Right ventricle myocardium superior (tissue), 1 donor: ENCODE measurements at regions not wholly inside any gene's neighbourhood (a gene's known extent, or its start where the extent isn't known, plus 50 kb on each side); places are given as distances from the start of the nearest gene placed in this dataset.

Experiments used
- ATAC-seq: fragments of 200-7000 bp; cut with Tn5 transposase; one replicate; pipeline ENCODE4 v1.9.1; 2020; ENCODE audit warnings: mild to moderate bottlenecking; ENCODE audit not compliant: poor library complexity
- DNase-seq: peaks from one replicate; pipeline ENCODE4 v3.0.0-alpha.2; 2020
- intact Hi-C: fragments of 100-400 bp; cut with DNase I; formaldehyde crosslinking; loops from one replicate; pipeline ENCODE4 v1.11.2; 2022
- donor health status: DM: no; HTN: yes; CAD: no; lungs with severe emphysema.

DNA sequence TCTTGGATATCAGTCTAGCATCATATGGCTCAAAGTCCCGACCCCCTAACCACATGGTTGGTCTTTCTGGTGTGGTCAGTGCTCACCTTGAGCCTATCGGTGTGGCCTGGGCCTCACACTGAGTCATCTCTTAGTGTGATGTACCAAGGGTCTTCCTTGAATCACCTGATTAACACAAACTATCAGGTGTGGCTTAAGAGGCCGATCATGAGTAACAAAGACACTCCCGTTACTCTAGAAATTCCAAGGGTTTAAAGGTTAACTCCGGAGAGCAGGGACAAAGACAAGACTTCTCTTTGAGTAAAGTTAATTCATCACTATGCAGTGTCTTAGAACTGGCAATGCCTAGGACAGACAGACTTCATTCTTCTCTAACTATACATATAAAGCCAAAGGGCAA, 52.3 kb upstream of the ARMC3 start:
- ATAC-seq = no peak
- intact Hi-C loops = no loop called here

GRCh38 chr10:22874189-22874854, 53.5 kb upstream of the ARMC3 start:
- ATAC-seq = peak; percentile 29
- intact Hi-C loops = no loop called here
- DNase-seq = no peak

More for the DNA sequence above, 52.3 kb upstream of the ARMC3 start:
- no peak for DNase-seq

- DNase-seq = no peak
- intact Hi-C loops = loop anchor here (10.0 kb wide), 1 partner anchor 142 kb away; the partner anchor contains the start of gene PIP4K2A
- no peak for ATAC-seq
Observed at GRCh38 chr10:22856444-22857074, 71.3 kb upstream of the ARMC3 start.

GRCh38 chr10:22854935-22855421, 72.9 kb upstream of the ARMC3 start:
- ATAC-seq = peak; percentile 84
- intact Hi-C loops = loop anchor here (10.0 kb wide), 1 partner anchor 140 kb away; the partner anchor contains the start of gene PIP4K2A
- no peak for DNase-seq

DNA sequence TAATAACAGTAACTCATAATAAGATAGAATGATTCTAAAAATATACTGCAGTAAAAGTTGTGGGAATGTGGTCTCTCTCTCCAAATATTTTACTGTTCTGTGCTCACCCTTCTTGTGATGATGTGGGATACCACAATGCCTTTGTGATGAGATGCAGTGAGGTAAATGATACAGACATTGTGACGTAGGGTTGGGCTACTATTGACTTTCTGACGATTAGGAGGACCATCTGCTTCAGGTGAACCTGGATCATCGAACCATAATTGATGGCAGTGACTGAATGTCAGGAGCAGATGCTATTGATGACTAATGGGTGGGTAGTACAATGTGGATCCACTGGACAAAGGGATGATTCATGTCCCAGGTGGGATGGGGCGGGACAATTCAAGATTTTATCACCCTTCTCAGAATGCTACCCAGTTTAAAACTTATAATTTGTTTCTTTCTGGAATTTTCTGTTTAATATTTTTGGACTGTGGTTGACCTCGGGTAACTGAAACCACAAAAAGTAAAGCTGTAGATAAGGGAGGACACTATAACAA, 73.9 kb upstream of the ARMC3 start:
- intact Hi-C loops = loop anchor here (10.0 kb wide), 1 partner anchor 139 kb away; the partner anchor contains the start of gene PIP4K2A
- DNase-seq = no peak
- no peak for ATAC-seq

- intact Hi-C loops = loop anchor here (10.0 kb wide), 1 partner anchor 138 kb away; the partner anchor contains the start of gene PIP4K2A
- DNase-seq (no peak), ATAC-seq (no peak)
Observed at GRCh38 chr10:22852712-22853353, 75.0 kb upstream of the ARMC3 start.

DNA sequence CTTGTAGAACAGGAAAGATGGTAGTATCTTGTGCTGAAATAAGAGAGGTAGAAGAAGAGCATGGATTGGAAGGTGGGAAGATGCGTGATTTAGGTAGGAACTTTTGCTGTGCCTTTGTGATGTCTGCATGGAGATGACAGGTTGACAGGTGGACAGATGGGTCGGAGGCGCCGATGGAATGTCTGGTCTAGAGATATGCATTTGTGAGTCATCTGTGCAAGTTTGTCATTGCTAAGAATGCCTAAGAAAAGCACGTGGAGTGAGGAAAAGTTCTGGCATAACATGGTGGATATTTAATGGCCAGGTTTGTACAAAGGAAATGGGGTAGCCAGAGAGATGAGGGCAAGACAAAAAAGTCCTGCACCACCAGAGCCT, 76.0 kb upstream of the ARMC3 start:
- ATAC-seq (no peak), DNase-seq (no peak)
- intact Hi-C loops = loop anchor here (10.0 kb wide), 1 partner anchor 137 kb away; the partner anchor contains the start of gene PIP4K2A

DNA sequence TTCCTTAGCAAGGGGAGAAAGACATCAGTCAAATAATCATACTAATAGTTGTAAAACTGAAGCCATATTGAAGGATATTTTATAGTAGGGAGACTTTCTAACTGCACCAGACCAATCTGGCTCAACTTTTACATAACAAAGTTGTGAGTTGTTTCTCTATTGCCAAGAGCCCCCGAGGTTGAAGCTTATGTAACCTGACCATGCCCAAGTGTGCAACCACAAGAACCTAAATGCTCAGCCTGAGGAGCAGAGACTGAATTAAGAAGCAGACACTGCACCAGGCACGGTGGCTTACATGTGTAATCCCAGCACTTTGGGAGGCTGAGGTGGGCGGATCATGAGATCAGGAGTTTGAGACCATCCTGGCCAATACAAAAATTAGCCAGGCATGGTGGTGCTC, 77.3 kb upstream of the ARMC3 start:
- no peak for ATAC-seq
- intact Hi-C loops = loop anchor here (10.0 kb wide), 1 partner anchor 136 kb away; the partner anchor contains the start of gene PIP4K2A
- no peak for DNase-seq

DNA sequence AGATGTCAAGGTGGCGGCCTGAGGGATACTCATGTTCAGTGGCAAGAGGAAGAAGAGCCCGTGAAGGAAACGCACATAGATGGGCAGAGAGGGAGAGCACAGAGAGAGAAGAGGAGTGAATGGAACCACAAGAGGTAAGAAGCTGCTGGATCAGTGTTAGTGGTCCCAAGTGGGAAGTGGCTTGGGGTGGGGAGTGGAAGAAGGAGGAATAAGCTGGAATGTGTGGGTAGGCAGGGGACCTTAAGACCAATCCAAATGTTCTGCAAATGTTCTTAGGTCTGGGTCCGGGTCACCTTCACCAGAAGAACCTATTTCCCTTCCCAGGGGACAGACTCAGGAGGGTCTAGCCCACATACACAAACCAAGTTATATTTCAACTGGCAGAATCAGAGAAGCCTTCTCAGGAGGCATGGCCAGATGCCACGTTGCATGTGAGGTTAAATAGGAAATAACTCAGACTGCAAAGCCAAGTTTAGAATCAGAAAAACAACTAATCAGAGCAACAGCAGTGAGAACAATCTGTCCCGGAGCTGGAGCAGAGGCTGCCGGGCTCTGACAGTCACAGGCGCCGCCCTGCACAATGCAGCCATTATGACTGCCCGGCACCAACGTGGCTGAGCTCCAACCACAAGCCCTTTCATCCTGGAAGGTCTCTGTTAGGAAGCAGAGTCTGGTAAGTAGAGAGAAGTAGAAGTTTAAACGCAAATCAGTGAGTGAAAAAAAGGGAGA, 78.6 kb upstream of the ARMC3 start:
- peak; percentile 93 for DNase-seq
- intact Hi-C loops = no loop called here
- ATAC-seq = peak; percentile 98

DNA sequence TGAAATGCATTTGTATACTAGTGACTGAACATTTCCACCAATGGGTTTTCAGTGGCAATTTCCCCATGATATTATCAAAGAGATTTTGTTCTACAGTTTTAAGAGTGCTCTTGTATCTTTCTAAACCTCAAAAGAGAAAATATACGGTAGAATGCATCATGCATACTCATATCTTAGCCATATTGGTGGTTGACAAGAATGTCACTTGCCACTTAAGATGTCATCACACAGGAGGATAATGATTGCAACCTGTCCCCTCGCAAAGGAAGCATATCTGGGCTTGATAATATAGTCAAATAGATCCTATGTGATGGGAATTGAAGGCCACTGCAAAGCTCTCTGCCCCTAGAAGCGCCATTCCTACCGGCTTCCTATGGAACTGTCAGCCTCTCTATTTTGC, 79.3 kb upstream of the ARMC3 start:
- ATAC-seq (no peak), DNase-seq (no peak)
- intact Hi-C loops = no loop called here

GRCh38 chr10:22846294-22846693, 81.6 kb upstream of the ARMC3 start:
- no peak for ATAC-seq
- no peak for DNase-seq
- intact Hi-C loops = no loop called here

DNA sequence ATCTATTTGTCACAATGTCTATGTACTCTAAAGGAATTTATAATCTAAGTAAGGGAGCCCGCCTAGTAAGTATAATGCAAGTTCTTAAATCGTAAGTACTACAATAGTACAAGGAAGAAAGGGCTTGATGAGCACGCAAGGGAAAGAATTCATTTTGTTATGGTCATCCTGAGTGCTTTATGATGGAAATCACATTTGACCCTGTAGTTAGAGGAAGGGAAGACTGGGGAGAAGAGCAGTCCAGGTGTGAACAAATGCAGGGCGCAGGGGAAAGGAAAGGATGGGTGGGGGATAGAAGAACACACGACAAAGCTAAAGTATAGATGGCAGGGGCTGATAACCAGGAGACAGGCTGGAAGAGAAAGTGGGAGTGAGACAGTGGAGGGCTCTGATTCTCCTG, 88.2 kb upstream of the ARMC3 start:
- intact Hi-C loops = no loop called here
- ATAC-seq (no peak), DNase-seq (no peak)

GRCh38 chr10:22837771-22838170, 90.1 kb upstream of the ARMC3 start:
- DNase-seq = no peak
- ATAC-seq = no peak

GRCh38 chr10:22837351-22837750, 90.5 kb upstream of the ARMC3 start:
- no peak for DNase-seq
- intact Hi-C loops = no loop called here
- no peak for ATAC-seq

More at GRCh38 chr10:22837771-22838170, 90.1 kb upstream of the ARMC3 start:
- intact Hi-C loops = no loop called here

DNA sequence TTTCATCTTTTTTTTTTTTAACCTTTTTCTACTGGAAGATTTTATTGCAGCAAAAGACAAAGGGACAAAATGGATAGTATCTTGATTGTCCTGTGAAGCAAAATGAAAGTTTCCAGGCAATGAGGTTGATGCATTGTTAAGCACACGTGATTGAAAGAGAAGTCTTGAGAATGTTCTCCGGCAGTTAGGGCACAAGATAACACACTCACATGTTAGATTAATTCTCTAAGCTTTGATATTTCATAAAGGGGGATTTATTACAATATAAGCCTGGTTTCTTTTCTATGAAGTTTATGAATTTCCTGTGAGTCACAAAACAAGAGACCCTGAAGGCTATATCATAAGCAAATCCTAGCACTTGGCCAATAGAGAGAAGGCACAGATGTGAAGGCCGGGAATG, 93.4 kb upstream of the ARMC3 start:
- no peak for DNase-seq
- no peak for ATAC-seq
- intact Hi-C loops = no loop called here

- DNase-seq = no peak
- intact Hi-C loops = no loop called here
- no peak for ATAC-seq
Observed at GRCh38 chr10:22833781-22834180, 94.1 kb upstream of the ARMC3 start.

DNA sequence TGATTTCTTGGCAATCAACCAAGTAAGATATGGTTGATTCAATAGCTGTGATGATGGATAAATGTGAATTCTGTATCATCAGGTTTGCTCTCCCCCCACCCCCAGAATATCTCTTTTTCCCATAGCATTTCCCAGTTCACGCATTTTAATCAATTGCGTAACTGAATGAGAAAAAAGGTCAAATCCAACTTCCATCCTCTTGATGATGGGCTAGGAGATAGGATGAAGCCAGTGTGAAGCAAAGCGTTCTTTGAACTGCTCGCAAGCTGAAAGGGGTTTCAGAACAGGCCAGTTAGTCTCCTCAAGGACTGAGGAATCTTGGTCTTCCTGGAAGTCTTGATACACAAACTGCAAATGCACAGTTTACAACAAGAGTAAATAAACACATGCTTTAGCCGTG, 94.5 kb upstream of the ARMC3 start:
- intact Hi-C loops = no loop called here

GRCh38 chr10:22832851-22833250, 95.0 kb upstream of the ARMC3 start:
- DNase-seq (no peak), ATAC-seq (no peak)
- intact Hi-C loops = no loop called here

More for the DNA sequence above, 94.5 kb upstream of the ARMC3 start:
- no peak for ATAC-seq
- DNase-seq = no peak
